HG02884 (cell line): ENCODE measurements at regions not wholly inside any gene's neighbourhood (a gene's known extent, or its start where the extent isn't known, plus 50 kb on each side); places are given as distances from the start of the nearest gene placed in this dataset.

Experiments
- ATAC-seq: cut with Tn5 transposase; IDR thresholded peaks from one replicate; pipeline ENCODE4 v1.9.1; 2021; ENCODE audit warnings: mild to moderate bottlenecking, moderate library complexity; ENCODE audit not compliant: unreplicated experiment

- no peak for ATAC-seq
Observed at GRCh38 chr2:189364607-189365006, 76.7 kb upstream of the WDR75 start.

GRCh38 chr2:189366349-189366748, 74.9 kb upstream of the WDR75 start:
- ATAC-seq, result no peak

- no peak for ATAC-seq
Observed at GRCh38 chr2:189367343-189367742, 73.9 kb upstream of the WDR75 start.

- no peak for ATAC-seq
Observed at GRCh38 chr2:189369566-189369965, 71.7 kb upstream of the WDR75 start.

- ATAC-seq, result no peak
Observed at GRCh38 chr2:189370719-189371118, 70.6 kb upstream of the WDR75 start.

- no peak for ATAC-seq
Observed at GRCh38 chr2:189372688-189373257, 68.5 kb upstream of the WDR75 start.

GRCh38 chr2:189374481-189374880, 66.8 kb upstream of the WDR75 start:
- ATAC-seq, result no peak

GRCh38 chr2:189375842-189376241, 65.4 kb upstream of the WDR75 start:
- ATAC-seq, result no peak

- ATAC-seq, result no peak
Observed at GRCh38 chr2:189379287-189379630, 62.0 kb upstream of the WDR75 start.

GRCh38 chr2:189379731-189380261, 61.5 kb upstream of the WDR75 start:
- ATAC-seq, result no peak

- no peak for ATAC-seq
Observed at GRCh38 chr2:189382668-189383067, 58.6 kb upstream of the WDR75 start.

- no peak for ATAC-seq
Observed at GRCh38 chr2:189386741-189387140, 54.5 kb upstream of the WDR75 start.

GRCh38 chr2:189391201-189391600, 50.1 kb upstream of the WDR75 start:
- ATAC-seq, result no peak
